Kidney epithelial cell (primary cell): ENCODE measurements at regions not wholly inside any gene's neighbourhood (a gene's known extent, or its start where the extent isn't known, plus 50 kb on each side); places are given as distances from the start of the nearest gene placed in this dataset.

Source experiments
- DNase-seq: peaks from one replicate; pipeline ENCODE4 v3.0.0-alpha.2; 2010; ENCODE audit warnings: low read depth
- H3K27me3 ChIP-seq: 2 replicates; pipeline ENCODE4 v1.6.0; 2011; ENCODE audit warnings: low read length; ENCODE audit not compliant: control insufficient read depth, insufficient read depth
- H3K36me3 ChIP-seq: 2 replicates; pipeline ENCODE4 v1.5.1; 2011; ENCODE audit warnings: low read length; ENCODE audit not compliant: control insufficient read depth, insufficient read depth
- H3K4me3 ChIP-seq: 2 replicates; pipeline ENCODE4 v1.5.1; 2011; ENCODE audit warnings: low read depth, mild to moderate bottlenecking, control low read depth, low read length
- CTCF ChIP-seq: IDR thresholded peaks from 2 replicates; pipeline ENCODE4 v1.5.1; 2011; ENCODE audit warnings: mild to moderate bottlenecking, moderate library complexity, low read length, control low read depth, inconsistent platforms; ENCODE audit not compliant: insufficient read depth, poor library complexity, severe bottlenecking

- no peak for DNase-seq
- H3K27me3 ChIP-seq, result no peaks in the 10 kb centered on the region
- no peaks in the 10 kb centered on the region for H3K36me3 ChIP-seq
- H3K4me3 ChIP-seq, result no peak overlapping the region
- no peak for TF ChIP-seq CTCF
These were observed 525.5 kb upstream of the ZFP42 start for GRCh38 chr4:187470061-187470460.

GRCh38 chr4:187474238-187474637 is 521.3 kb upstream of the ZFP42 start:
- no peak for TF ChIP-seq CTCF
- Histone ChIP-seq H3K4me3 (no peak overlapping the region), H3K27me3 (no peaks in the 10 kb centered on the region), H3K36me3 (no peaks in the 10 kb centered on the region)
- DNase-seq, result no peak

GRCh38 chr4:187475901-187476300 is 519.7 kb upstream of the ZFP42 start:
- Histone ChIP-seq H3K27me3 (no peaks in the 10 kb centered on the region), H3K4me3 (no peak overlapping the region), H3K36me3 (no peaks in the 10 kb centered on the region)
- no peak for DNase-seq
- no peak for TF ChIP-seq CTCF

- Histone ChIP-seq H3K27me3 (no peaks in the 10 kb centered on the region), H3K4me3 (no peak overlapping the region), H3K36me3 (no peaks in the 10 kb centered on the region)
- no peak for TF ChIP-seq CTCF
- no peak for DNase-seq
These were observed 518.3 kb upstream of the ZFP42 start for GRCh38 chr4:187477224-187477623.

- peak; percentile 18 for DNase-seq
- Histone ChIP-seq H3K36me3 (no peaks in the 10 kb centered on the region), H3K27me3 (no peaks in the 10 kb centered on the region), H3K4me3 (no peak overlapping the region)
- TF ChIP-seq CTCF, result no peak
These were observed 517.1 kb upstream of the ZFP42 start for GRCh38 chr4:187478292-187479140.

- no peak for TF ChIP-seq CTCF
- H3K4me3 ChIP-seq, result no peak overlapping the region
- H3K27me3 ChIP-seq, result no peaks in the 10 kb centered on the region
- DNase-seq, result no peak
- no peaks in the 10 kb centered on the region for H3K36me3 ChIP-seq
These were observed 516.1 kb upstream of the ZFP42 start for GRCh38 chr4:187479511-187479910.
